BLaER1 (cell line): ENCODE measurements at regions not wholly inside any gene's neighbourhood (a gene's known extent, or its start where the extent isn't known, plus 50 kb on each side); places are given as distances from the start of the nearest gene placed in this dataset.
"Not testable (repeated sequence)": the region's sequence is repeated elsewhere in the genome, so short reads cannot be mapped to it uniquely, and the experiment has no call there.

Source experiments
- H3K27ac ChIP-seq: shearing (Covaris generic); formaldehyde crosslinking; 2 replicates; pipeline ENCODE4 v1.8.1; 2022
- H3K27me3 ChIP-seq: shearing (Covaris generic); formaldehyde crosslinking; 2 replicates; pipeline ENCODE4 v1.8.1; 2022
- H3K36me3 ChIP-seq: shearing (Covaris generic); formaldehyde crosslinking; 2 replicates; pipeline ENCODE4 v1.8.1; 2022
- H3K4me1 ChIP-seq: shearing (Covaris generic); formaldehyde crosslinking; 2 replicates; pipeline ENCODE4 v1.8.1; 2022
- H3K4me2 ChIP-seq: shearing (Covaris generic); formaldehyde crosslinking; 2 replicates; pipeline ENCODE4 v1.8.1; 2022
- H3K4me3 ChIP-seq: shearing (Covaris generic); formaldehyde crosslinking; 2 replicates; pipeline ENCODE4 v1.8.1; 2022
- H3K9ac ChIP-seq: shearing (Covaris generic); formaldehyde crosslinking; 2 replicates; pipeline ENCODE4 v1.8.1; 2022
- H3K9me3 ChIP-seq: shearing (Covaris generic); formaldehyde crosslinking; 2 replicates; pipeline ENCODE4 v1.8.1; 2022
- H4K20me1 ChIP-seq: shearing (Covaris generic); formaldehyde crosslinking; 2 replicates; pipeline ENCODE4 v1.8.1; 2022
- Cebpa-rat ChIP-seq: shearing (Covaris generic); IDR thresholded peaks from 2 replicates; pipeline ENCODE4 v1.8.1; 2022

DNA sequence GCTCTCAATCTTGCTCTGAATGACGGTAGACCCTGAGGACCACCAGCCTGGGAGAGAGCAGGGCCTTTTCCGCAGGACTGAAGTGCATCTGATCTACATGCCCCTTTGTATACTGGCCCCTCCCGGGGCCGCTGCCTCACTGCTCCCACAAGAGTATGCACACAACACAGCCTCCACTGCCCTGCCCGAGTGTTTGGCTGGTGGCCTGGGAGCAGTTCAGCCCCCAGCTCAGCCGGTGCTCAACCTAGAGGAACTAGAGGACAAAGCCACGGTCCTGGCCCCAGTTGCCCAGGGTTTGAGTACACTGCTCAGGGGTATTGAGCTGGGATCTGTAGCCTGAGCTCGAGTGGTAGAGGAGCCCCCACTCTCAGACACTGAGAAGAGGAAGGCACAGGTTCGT, 118.9 kb upstream of the CAB39 start:
- Histone ChIP-seq H3K9me3 (no peaks in the 10 kb centered on the region; the same call in 1 of the 2 replicates), H3K4me1 (peaks cover 24% of the 10 kb centered on the region), H3K27me3 (no peaks in the 10 kb centered on the region), H3K36me3 (no peaks in the 10 kb centered on the region), H3K27ac (no peak overlapping the region), H3K4me3 (no peak overlapping the region), H3K4me2 (0 out of 2 replicates have a peak overlapping the region, but pooled peaks have one; percentile 39), H3K9ac (no peak overlapping the region), H4K20me1 (no peaks in the 10 kb centered on the region)
- no peak for TF ChIP-seq Cebpa-rat

DNA sequence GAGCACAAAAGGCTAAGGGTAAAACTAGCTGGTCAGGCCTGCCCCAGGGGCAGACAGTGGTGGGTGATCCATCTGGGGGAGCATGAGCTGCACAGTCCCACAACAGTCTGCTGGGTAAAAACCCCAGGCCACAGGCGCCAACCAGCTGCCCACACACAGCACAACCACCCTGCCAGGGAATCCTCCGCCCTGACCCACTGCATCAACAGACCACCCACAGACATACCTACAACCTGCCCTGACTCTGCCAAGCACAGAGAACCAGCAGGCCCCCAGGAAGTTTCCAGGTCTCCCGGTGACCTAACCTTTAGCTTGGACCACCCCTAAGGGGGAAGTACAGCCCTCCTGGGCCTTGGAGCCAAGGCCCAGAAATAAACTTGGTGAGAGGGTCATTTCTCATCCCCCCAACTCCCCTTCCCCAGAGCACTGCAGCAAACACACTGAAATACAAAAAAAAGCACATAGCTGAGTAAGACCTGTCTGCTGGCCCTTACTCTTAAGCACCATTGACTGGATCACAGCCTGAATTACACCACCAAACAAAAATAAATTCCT, 118.3 kb upstream of the CAB39 start:
- no peaks in the 10 kb centered on the region for H4K20me1 ChIP-seq
- H3K27ac ChIP-seq = no peak overlapping the region
- no peak overlapping the region for H3K9ac ChIP-seq
- no peaks in the 10 kb centered on the region for H3K36me3 ChIP-seq
- no peak overlapping the region for H3K4me3 ChIP-seq
- TF ChIP-seq Cebpa-rat = no peak
- H3K4me1 ChIP-seq = peaks cover 19% of the 10 kb centered on the region
- peaks cover 4% of the 10 kb centered on the region for H3K9me3 ChIP-seq
- peak overlapping the region; percentile 39 for H3K4me2 ChIP-seq
- H3K27me3 ChIP-seq = no peaks in the 10 kb centered on the region

DNA sequence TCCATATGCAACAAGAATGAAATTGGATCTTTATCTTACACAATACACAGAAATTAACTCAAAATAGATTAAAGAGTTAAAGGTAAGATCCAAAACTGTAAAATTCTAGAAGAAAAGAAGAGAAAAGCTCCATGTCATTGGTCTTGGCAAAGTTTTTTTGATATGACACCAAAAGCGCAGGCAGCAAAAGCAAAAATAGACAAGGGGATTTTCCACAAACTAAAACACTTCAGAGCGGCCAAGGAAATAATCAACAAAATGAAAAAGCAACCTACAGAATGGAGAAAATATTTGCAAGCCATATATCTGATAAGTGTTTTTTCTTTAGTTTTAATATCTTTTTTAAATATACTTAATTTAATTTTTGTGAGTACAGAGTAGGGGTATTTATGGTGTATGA, 112.8 kb upstream of the CAB39 start:
- Histone ChIP-seq H3K9ac (no peak overlapping the region), H3K4me1 (peaks cover 30% of the 10 kb centered on the region), H3K36me3 (no peaks in the 10 kb centered on the region), H4K20me1 (no peaks in the 10 kb centered on the region), H3K27ac (no peak overlapping the region), H3K4me3 (no peak overlapping the region), H3K4me2 (no peak overlapping the region), H3K27me3 (no peaks in the 10 kb centered on the region), H3K9me3 (peaks cover 13% of the 10 kb centered on the region)
- no peak for TF ChIP-seq Cebpa-rat

DNA sequence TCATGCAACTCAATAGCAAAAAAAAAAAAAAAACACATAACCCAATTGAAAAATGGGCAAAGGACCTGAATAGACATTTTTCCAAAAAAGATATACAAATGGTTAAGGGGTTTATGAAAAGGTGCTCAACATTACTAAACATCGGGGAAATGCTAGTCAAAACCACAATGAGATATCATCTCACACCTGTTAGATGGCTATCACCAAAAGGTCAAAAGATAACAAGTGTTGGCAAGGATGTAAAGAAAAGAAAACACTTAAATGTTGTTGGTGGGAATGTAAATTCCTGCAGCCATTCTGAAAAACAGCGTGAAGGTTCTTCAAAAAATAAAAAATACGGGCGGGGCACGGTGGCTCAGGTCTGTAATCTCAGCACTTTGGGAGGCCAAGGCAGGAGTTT, 112.4 kb upstream of the CAB39 start:
- H3K27ac ChIP-seq = no peak overlapping the region
- H3K36me3 ChIP-seq = no peaks in the 10 kb centered on the region
- TF ChIP-seq Cebpa-rat = no peak
- no peaks in the 10 kb centered on the region for H3K27me3 ChIP-seq
- no peak overlapping the region for H3K4me2 ChIP-seq
- H3K4me1 ChIP-seq = peaks cover 29% of the 10 kb centered on the region
- no peak overlapping the region for H3K4me3 ChIP-seq
- peaks cover 13% of the 10 kb centered on the region for H3K9me3 ChIP-seq
- H3K9ac ChIP-seq = no peak overlapping the region
- H4K20me1 ChIP-seq = no peaks in the 10 kb centered on the region

DNA sequence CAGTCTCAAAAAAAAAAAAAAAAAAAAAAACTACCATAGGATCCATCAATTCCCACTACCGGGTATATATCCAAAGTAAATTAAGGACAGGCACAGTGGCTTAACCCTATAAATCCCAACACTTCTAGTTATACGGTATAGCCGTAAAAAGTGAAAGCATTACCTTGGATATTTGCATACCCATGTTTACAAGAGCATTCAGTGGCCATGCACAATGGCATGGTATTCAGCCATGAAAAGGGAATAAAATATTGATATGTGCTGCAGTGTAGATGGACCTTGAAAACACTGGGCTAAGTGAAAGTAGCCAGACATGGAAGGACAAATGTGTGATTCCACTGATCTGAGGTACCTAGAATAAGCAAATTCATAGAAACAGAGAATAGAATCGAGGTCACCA, 111.8 kb upstream of the CAB39 start:
- H3K4me2 ChIP-seq = no peak overlapping the region
- H3K4me1 ChIP-seq = peaks cover 29% of the 10 kb centered on the region
- H3K4me3 ChIP-seq = no peak overlapping the region
- no peaks in the 10 kb centered on the region for H3K27me3 ChIP-seq
- no peak overlapping the region for H3K9ac ChIP-seq
- peaks cover 13% of the 10 kb centered on the region for H3K9me3 ChIP-seq
- H3K27ac ChIP-seq = no peak overlapping the region
- TF ChIP-seq Cebpa-rat = no peak
- H3K36me3 ChIP-seq = no peaks in the 10 kb centered on the region
- H4K20me1 ChIP-seq = no peaks in the 10 kb centered on the region

DNA sequence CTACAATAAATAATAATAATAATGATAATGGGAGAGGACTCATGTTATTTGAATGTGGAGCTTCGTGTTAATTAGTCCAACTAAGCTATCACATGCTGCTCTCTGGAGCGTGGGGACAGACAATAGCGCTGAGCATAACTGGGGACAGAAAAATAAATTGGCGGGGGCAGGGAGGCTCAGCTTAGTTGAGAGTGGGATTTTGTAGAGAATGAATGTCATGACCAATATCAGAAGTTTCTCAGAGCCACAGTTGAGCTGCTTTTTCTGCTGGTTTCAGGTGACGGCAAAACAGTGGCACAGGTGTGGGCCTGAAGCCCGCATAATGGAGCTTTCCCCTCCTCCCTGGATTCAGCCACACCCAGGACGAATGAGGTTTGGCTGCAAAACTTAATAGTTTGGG, 111.1 kb upstream of the CAB39 start:
- no peak overlapping the region for H3K9ac ChIP-seq
- H3K4me2 ChIP-seq = peak overlapping the region; percentile 72
- peaks cover 29% of the 10 kb centered on the region for H3K4me1 ChIP-seq
- H3K36me3 ChIP-seq = no peaks in the 10 kb centered on the region
- TF ChIP-seq Cebpa-rat = no peak
- H3K27ac ChIP-seq = peak overlapping the region; percentile 79
- peaks cover 13% of the 10 kb centered on the region for H3K9me3 ChIP-seq
- H3K4me3 ChIP-seq = no peak overlapping the region
- H4K20me1 ChIP-seq = no peaks in the 10 kb centered on the region
- H3K27me3 ChIP-seq = no peaks in the 10 kb centered on the region

DNA sequence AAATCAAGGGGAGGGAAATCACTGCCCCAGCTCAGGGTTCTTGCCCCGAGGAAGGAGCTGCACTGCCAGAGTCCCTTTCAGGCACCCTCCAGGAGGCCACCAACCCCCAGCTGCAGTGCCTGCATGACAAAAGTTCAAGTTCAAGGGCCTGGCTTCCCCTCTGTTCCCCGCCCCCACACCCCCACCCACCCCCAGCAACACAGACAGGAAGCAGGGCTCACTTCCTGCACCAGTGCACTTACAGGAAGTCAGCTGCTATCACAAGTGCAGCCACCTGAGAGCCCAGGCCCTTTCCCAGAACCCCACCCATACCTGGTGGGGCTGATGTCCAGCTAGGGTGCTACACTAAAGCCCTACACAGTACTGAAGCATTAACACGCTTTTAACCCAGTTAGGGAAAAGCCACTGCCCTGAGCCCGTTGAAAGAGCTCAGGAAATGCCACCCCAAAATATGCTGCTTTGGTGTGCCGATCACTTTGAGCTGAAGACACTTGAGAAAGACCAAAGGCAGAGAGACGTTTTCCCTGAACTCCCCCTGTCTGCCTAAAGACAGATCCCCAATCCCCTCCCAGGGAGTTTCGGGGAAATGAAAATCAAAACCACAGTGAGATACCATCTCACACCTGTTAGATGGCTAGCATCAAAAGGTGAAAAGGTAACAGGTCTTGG, 109.9 kb upstream of the CAB39 start:
- no peaks in the 10 kb centered on the region for H4K20me1 ChIP-seq
- H3K27ac ChIP-seq = peak overlapping the region; percentile 79
- H3K9me3 ChIP-seq = peaks cover 13% of the 10 kb centered on the region
- no peaks in the 10 kb centered on the region for H3K27me3 ChIP-seq
- H3K4me2 ChIP-seq = peak overlapping the region; percentile 72
- TF ChIP-seq Cebpa-rat = no peak
- H3K9ac ChIP-seq = no peak overlapping the region; the same call in 1 of the 2 replicates
- no peaks in the 10 kb centered on the region for H3K36me3 ChIP-seq
- H3K4me3 ChIP-seq = no peak overlapping the region
- H3K4me1 ChIP-seq = peaks cover 29% of the 10 kb centered on the region

DNA sequence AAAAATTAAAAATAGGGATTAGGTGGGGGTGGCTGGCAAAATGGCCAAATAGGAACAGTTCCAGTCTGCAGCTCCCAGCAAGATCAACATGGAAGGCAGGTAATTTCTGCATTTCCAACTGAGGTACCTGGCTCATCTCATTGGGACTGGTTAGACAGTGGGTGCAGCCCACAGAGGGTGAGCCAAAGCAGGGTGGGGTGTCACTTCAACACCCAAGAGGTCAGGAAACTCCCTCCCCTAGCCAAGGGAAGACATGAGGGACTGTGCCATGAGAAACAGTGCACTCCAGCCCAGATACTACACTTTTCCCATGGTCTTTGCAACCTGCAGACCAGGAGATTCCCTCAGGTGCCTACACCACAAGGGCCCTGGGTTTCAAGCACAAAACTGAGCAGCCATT, 109.3 kb upstream of the CAB39 start:
- H3K4me3 ChIP-seq, H3K27me3 ChIP-seq, H3K9ac ChIP-seq, H4K20me1 ChIP-seq, H3K36me3 ChIP-seq: not testable (repeated sequence)
- H3K4me1 ChIP-seq = peaks cover 29% of the 10 kb centered on the region
- peak overlapping the region; percentile 72; the same call in 1 of the 2 replicates for H3K4me2 ChIP-seq
- H3K9me3 ChIP-seq = peaks cover 13% of the 10 kb centered on the region
- peak overlapping the region; percentile 79 for H3K27ac ChIP-seq

DNA sequence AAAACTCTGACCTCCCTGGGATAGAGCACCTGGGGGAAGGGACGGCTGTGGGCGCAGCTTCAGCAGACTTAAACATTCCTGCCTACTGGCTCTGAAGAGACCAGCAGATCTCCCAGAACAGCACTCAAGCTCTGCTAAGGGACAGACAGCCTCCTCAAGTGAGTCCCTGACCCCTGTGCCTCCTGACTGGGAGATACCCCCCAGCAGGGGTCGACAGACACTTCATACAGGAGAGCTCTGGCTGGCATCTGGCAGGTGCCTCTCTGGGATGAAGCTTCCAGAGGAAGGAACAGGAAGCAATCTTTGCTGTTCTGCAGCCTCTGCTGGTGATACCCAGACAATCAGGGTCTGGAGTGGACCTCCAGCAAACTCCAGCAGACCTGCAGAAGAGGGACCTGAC, 108.5 kb upstream of the CAB39 start:
- not testable (repeated sequence) for H4K20me1 ChIP-seq, H3K27me3 ChIP-seq, H3K4me2 ChIP-seq, H3K36me3 ChIP-seq, H3K4me3 ChIP-seq, H3K9ac ChIP-seq
- Histone ChIP-seq H3K9me3 (peaks cover 15% of the 10 kb centered on the region), H3K4me1 (peaks cover 29% of the 10 kb centered on the region), H3K27ac (peak overlapping the region; percentile 38; the same call in 1 of the 2 replicates)

DNA sequence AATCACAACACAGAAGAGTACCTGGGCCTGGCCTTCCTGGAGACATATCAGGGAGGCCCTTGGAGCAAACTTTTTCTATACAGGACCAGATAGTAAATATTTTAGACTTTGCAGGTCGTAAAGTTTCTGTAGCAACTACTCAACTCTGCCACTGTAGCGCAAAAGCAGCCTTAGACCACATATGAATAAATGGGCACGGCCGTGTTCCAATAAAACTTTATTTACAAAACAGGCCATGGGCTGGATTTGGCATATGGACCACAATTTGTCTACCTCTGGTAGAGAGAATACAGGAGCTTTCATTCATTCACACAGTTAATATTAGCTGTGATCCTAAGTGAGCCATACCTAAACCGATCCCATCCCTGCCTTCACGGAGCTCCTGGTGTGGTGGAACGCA, 98.6 kb upstream of the CAB39 start:
- H3K27me3 ChIP-seq = no peaks in the 10 kb centered on the region
- H3K4me2 ChIP-seq = no peak overlapping the region
- H3K4me1 ChIP-seq = no peaks in the 10 kb centered on the region; the same call in 1 of the 2 replicates
- H3K4me3 ChIP-seq = no peak overlapping the region
- H4K20me1 ChIP-seq = no peaks in the 10 kb centered on the region
- no peak for TF ChIP-seq Cebpa-rat
- H3K36me3 ChIP-seq = no peaks in the 10 kb centered on the region
- no peak overlapping the region for H3K9ac ChIP-seq
- H3K27ac ChIP-seq = no peak overlapping the region
- H3K9me3 ChIP-seq = no peaks in the 10 kb centered on the region
